ENCODE measurements at regions not wholly inside any gene's neighbourhood (a gene's known extent, or its start where the extent isn't known, plus 50 kb on each side); places are given as distances from the start of the nearest gene placed in this dataset.

- DNase-seq (ENCODE audit: low read depth in 2 of 2, low spot score in 1 of 2), result no peak
Observed at GRCh38 chr3:178263236-178263916, 272.9 kb upstream of the KCNMB2 start.

- no peak for DNase-seq (ENCODE audit: low read depth in 2 of 2, low spot score in 1 of 2)
Observed at GRCh38 chr3:178267158-178267844, 268.9 kb upstream of the KCNMB2 start.

- no peak for DNase-seq (ENCODE audit: low read depth in 2 of 2, low spot score in 1 of 2)
Observed at GRCh38 chr3:178270838-178271237, 265.4 kb upstream of the KCNMB2 start.

GRCh38 chr3:178271740-178272387, 264.4 kb upstream of the KCNMB2 start:
- no peak for DNase-seq (ENCODE audit: low read depth in 2 of 2, low spot score in 1 of 2)

- no peak for DNase-seq (ENCODE audit: low read depth in 2 of 2, low spot score in 1 of 2)
Observed at GRCh38 chr3:178272841-178273240, 263.4 kb upstream of the KCNMB2 start.

- DNase-seq (ENCODE audit: low read depth in 2 of 2, low spot score in 1 of 2), result no peak
Observed at GRCh38 chr3:178274711-178275110, 261.5 kb upstream of the KCNMB2 start.

- no peak for DNase-seq (ENCODE audit: low read depth in 2 of 2, low spot score in 1 of 2)
Observed at GRCh38 chr3:178275311-178275710, 260.9 kb upstream of the KCNMB2 start.

GRCh38 chr3:178275793-178276192, 260.4 kb upstream of the KCNMB2 start:
- DNase-seq (ENCODE audit: low read depth in 2 of 2, low spot score in 1 of 2), result no peak

- DNase-seq (ENCODE audit: low read depth in 2 of 2, low spot score in 1 of 2), result no peak
Observed at GRCh38 chr3:178277605-178278004, 258.6 kb upstream of the KCNMB2 start.

GRCh38 chr3:178283561-178283960, 252.7 kb upstream of the KCNMB2 start:
- DNase-seq (ENCODE audit: low read depth in 2 of 2, low spot score in 1 of 2), result no peak

- no peak for DNase-seq (ENCODE audit: low read depth in 2 of 2, low spot score in 1 of 2)
Observed at GRCh38 chr3:178284181-178284580, 252.1 kb upstream of the KCNMB2 start.

GRCh38 chr3:178288074-178288473, 248.2 kb upstream of the KCNMB2 start:
- no peak for DNase-seq (ENCODE audit: low read depth in 2 of 2, low spot score in 1 of 2)

- no peak for DNase-seq (ENCODE audit: low read depth in 2 of 2, low spot score in 1 of 2)
Observed at GRCh38 chr3:178289544-178290160, 246.6 kb upstream of the KCNMB2 start.

- DNase-seq (ENCODE audit: low read depth in 2 of 2, low spot score in 1 of 2), result no peak
Observed at GRCh38 chr3:178291574-178292370, 244.5 kb upstream of the KCNMB2 start.

- no peak for DNase-seq (ENCODE audit: low read depth in 2 of 2, low spot score in 1 of 2)
Observed at GRCh38 chr3:178295292-178295912, 240.8 kb upstream of the KCNMB2 start.

GRCh38 chr3:178297199-178297598, 239.0 kb upstream of the KCNMB2 start:
- no peak for DNase-seq (ENCODE audit: low read depth in 2 of 2, low spot score in 1 of 2)

GRCh38 chr3:178297740-178298139, 238.5 kb upstream of the KCNMB2 start:
- no peak for DNase-seq (ENCODE audit: low read depth in 2 of 2, low spot score in 1 of 2)

- no peak for DNase-seq (ENCODE audit: low read depth in 2 of 2, low spot score in 1 of 2)
Observed at GRCh38 chr3:178300441-178300959, 235.7 kb upstream of the KCNMB2 start.

- DNase-seq (ENCODE audit: low read depth in 2 of 2, low spot score in 1 of 2), result no peak
Observed at GRCh38 chr3:178302966-178303930, 233.0 kb upstream of the KCNMB2 start.
